Upper lobe of left lung (tissue), 6 donors: ENCODE measurements at regions not wholly inside any gene's neighbourhood (a gene's known extent, or its start where the extent isn't known, plus 50 kb on each side); places are given as distances from the start of the nearest gene placed in this dataset.
"Not testable (repeated sequence)": the region's sequence is repeated elsewhere in the genome, so short reads cannot be mapped to it uniquely, and the experiment has no call there.

Source experiments
- ATAC-seq, 2 donors: fragments of 200-7000 bp; cut with Tn5 transposase; one replicate each; pipeline ENCODE4 v1.9.1; 2022; ENCODE audit warnings: mild to moderate bottlenecking in 2 of 2, moderate library complexity in 2 of 2; ENCODE audit not compliant: low FRiP score in 2 of 2
- DNase-seq, 2 donors: peaks; one replicate each; pipeline ENCODE4 v3.0.0-alpha.2; 2019 to 2020
- H3K27ac ChIP-seq, 4 donors: fragments of 200-600 bp; sonication (generic); one replicate each; pipeline ENCODE4 v1.5.1; 2016 to 2019
- H3K27me3 ChIP-seq, 4 donors: fragments of 200-600 bp; sonication (generic); one replicate each; pipeline ENCODE4 v1.5.1; 2017 to 2019
- H3K36me3 ChIP-seq, 4 donors: fragments of 200-600 bp; sonication (generic); one replicate each; pipeline ENCODE4 v1.5.1; 2016 to 2019
- H3K4me1 ChIP-seq, 4 donors: fragments of 200-600 bp; sonication (generic); one replicate each; pipeline ENCODE4 v1.5.1; 2018 to 2019
- H3K4me3 ChIP-seq, 4 donors: fragments of 200-600 bp; sonication (generic); one replicate each; pipeline ENCODE4 v1.5.1; 2017 to 2019; ENCODE audit warnings: mild to moderate bottlenecking in 2 of 4, moderate library complexity in 1 of 4
- H3K9me3 ChIP-seq, 4 donors: fragments of 200-600 bp; sonication (generic); one replicate each; pipeline ENCODE4 v1.5.1; 2018 to 2019
- EP300 ChIP-seq, 4 donors: sonication (generic); formaldehyde crosslinking; IDR thresholded peaks; one replicate each; pipeline ENCODE4 v1.5.1; 2017; ENCODE audit warnings: antibody characterized with exemption in 4 of 4, control low read depth in 2 of 4
- POLR2A ChIP-seq, 4 donors: fragments of 450-650 bp; IDR thresholded peaks; one replicate each; pipeline ENCODE4 v1.5.1; 2016 to 2017; ENCODE audit warnings: antibody characterized with exemption in 4 of 4, mild to moderate bottlenecking in 2 of 4
- POLR2AphosphoS5 ChIP-seq, 2 donors: sonication (generic); formaldehyde crosslinking; IDR thresholded peaks; one replicate each; pipeline ENCODE4 v1.5.1; 2017; ENCODE audit warnings: antibody characterized with exemption in 2 of 2
- WGBS, 2 donors: methylation state at CpG; one replicate each; pipeline ENCODE4 v1.1.5; 2017 to 2018; 5-methylcytosine and 5-hydroxymethylcytosine counted together
- TF ChIP-seq, protein P1 (sequence below), 6 experiments: fragments of 450-650 bp in 4 of 6; fragments of 200-600 bp in 2 of 6; sonication (generic) in 2 of 6; IDR thresholded peaks; one replicate each; pipeline ENCODE4 v1.5.1; 2016 to 2019; ENCODE audit warnings: antibody characterized with exemption in 6 of 6
- donor health status: DM: no; HTN: no; CAD: no; lungs with moderate emphysema.
- donor health status: DM: no; HTN: yes; CAD: no; lungs with severe emphysema.

GRCh38 chr14:46404865-46405811 lies 246.4 kb downstream of the RPL10L start:
- Histone ChIP-seq H3K27ac (no peak overlapping the region), H3K4me1 (no peaks in the 10 kb centered on the region), H3K9me3 (no peaks in the 10 kb centered on the region), H3K4me3 (no peak overlapping the region), H3K36me3 (no peaks in the 10 kb centered on the region), H3K27me3 (no peaks in the 10 kb centered on the region)
- DNase-seq (no peak), ATAC-seq (no peak)
- WGBS, 2 donors: 44 to 48% methylated on average over 2 of the region's 2 CpGs
- TF ChIP-seq POLR2A (IDR thresholded peaks at IDR 0.05) (no peak), EP300 (IDR thresholded peaks at IDR 0.05) (no peak), POLR2AphosphoS5 (IDR thresholded peaks at IDR 0.05) (no peak)
- TF ChIP-seq, protein P1, sequence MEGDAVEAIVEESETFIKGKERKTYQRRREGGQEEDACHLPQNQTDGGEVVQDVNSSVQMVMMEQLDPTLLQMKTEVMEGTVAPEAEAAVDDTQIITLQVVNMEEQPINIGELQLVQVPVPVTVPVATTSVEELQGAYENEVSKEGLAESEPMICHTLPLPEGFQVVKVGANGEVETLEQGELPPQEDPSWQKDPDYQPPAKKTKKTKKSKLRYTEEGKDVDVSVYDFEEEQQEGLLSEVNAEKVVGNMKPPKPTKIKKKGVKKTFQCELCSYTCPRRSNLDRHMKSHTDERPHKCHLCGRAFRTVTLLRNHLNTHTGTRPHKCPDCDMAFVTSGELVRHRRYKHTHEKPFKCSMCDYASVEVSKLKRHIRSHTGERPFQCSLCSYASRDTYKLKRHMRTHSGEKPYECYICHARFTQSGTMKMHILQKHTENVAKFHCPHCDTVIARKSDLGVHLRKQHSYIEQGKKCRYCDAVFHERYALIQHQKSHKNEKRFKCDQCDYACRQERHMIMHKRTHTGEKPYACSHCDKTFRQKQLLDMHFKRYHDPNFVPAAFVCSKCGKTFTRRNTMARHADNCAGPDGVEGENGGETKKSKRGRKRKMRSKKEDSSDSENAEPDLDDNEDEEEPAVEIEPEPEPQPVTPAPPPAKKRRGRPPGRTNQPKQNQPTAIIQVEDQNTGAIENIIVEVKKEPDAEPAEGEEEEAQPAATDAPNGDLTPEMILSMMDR (IDR thresholded peaks at IDR 0.05): no peak

DNA sequence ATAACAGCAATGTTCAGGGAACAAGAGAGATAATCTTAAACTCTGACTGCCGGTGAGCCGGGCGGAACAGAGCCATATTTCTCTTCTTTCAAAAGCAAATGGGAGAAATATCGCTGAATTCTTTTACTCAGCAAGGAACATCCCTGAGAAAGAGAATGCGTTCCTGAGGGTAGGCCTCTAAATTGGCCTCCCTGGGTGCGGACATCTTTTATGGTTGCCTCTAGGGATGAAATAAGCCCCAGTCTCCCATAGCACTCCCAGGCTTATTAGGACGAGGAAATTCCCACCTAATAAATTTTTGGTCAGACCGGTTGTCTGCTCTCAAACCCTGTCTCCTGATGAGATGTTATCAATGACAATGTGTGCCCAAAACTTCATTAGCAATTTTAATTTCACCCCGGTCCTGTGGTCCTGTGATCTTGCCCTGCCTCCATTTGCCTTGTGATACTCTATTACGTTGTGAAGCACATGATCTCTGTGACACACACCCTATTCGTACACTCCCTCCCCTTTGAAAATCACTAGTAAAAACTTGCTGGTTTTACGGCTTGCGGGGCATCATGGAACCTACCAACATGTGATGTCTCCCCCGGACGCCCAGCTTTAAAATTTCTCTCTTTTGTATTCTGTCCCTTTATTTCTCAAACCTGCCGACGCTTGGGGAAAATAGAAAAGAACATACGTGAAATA lies 249.4 kb downstream of the RPL10L start:
- not testable (repeated sequence) for H3K9me3 ChIP-seq, H3K36me3 ChIP-seq, H3K27me3 ChIP-seq, H3K4me1 ChIP-seq, ATAC-seq, H3K27ac ChIP-seq, H3K4me3 ChIP-seq, DNase-seq
- WGBS, 2 donors: 91 to 95% methylated on average over 18 of the region's 18 CpGs

- WGBS, 2 donors: 60 to 71% methylated on average over 2 of the region's 2 CpGs
- H3K4me3 ChIP-seq: no peak overlapping the region
These were observed 250.5 kb downstream of the RPL10L start for GRCh38 chr14:46401066-46401465.

GRCh38 chr14:46399049-46399448 lies 252.5 kb downstream of the RPL10L start:
- H3K27me3 ChIP-seq: no peaks in the 10 kb centered on the region
- H3K9me3 ChIP-seq: no peaks in the 10 kb centered on the region
- H3K4me1 ChIP-seq: no peaks in the 10 kb centered on the region
- ATAC-seq: no peak
- H3K36me3 ChIP-seq: no peaks in the 10 kb centered on the region
- DNase-seq: peak in 1 of 2 donors; percentile 23
- no peak for TF ChIP-seq POLR2A (IDR thresholded peaks at IDR 0.05)
- TF ChIP-seq, protein P1 (IDR thresholded peaks at IDR 0.05): no peak
- TF ChIP-seq POLR2AphosphoS5 (IDR thresholded peaks at IDR 0.05): no peak
- WGBS, 2 donors: 65 to 74% methylated on average over 5 of the region's 5 CpGs
- no peak overlapping the region for H3K27ac ChIP-seq
- no peak overlapping the region for H3K4me3 ChIP-seq

More at GRCh38 chr14:46401066-46401465, 250.5 kb downstream of the RPL10L start:
- H3K9me3 ChIP-seq: no peaks in the 10 kb centered on the region
- DNase-seq: no peak
- H3K36me3 ChIP-seq: no peaks in the 10 kb centered on the region
- H3K27me3 ChIP-seq: no peaks in the 10 kb centered on the region
- no peaks in the 10 kb centered on the region for H3K4me1 ChIP-seq
- no peak overlapping the region for H3K27ac ChIP-seq
- no peak for TF ChIP-seq POLR2A (IDR thresholded peaks at IDR 0.05)
- no peak for TF ChIP-seq POLR2AphosphoS5 (IDR thresholded peaks at IDR 0.05)
- TF ChIP-seq, protein P1 (IDR thresholded peaks at IDR 0.05): no peak
- no peak for ATAC-seq

GRCh38 chr14:46384611-46385010 lies 267.0 kb downstream of the RPL10L start:
- H3K27me3 ChIP-seq: no peaks in the 10 kb centered on the region
- H3K4me1 ChIP-seq: no peaks in the 10 kb centered on the region
- 85 to 89% methylated on average over 10 of the region's 10 CpGs for WGBS, 2 donors
- H3K36me3 ChIP-seq: no peaks in the 10 kb centered on the region
- H3K27ac ChIP-seq: no peak overlapping the region
- no peaks in the 10 kb centered on the region for H3K9me3 ChIP-seq
- TF ChIP-seq EP300 (IDR thresholded peaks at IDR 0.05) (no peak), POLR2A (IDR thresholded peaks at IDR 0.05) (no peak), POLR2AphosphoS5 (IDR thresholded peaks at IDR 0.05) (no peak)
- TF ChIP-seq, protein P1 (IDR thresholded peaks at IDR 0.05): no peak
- ATAC-seq (no peak), DNase-seq (no peak)
- H3K4me3 ChIP-seq: no peak overlapping the region
